Esophagus muscularis mucosa (tissue), 4 donors: ENCODE measurements at regions not wholly inside any gene's neighbourhood (a gene's known extent, or its start where the extent isn't known, plus 50 kb on each side); places are given as distances from the start of the nearest gene placed in this dataset.

ENCODE experiments used
- CTCF ChIP-seq, 3 experiments: fragments of 200-600 bp in 2 of 3; fragments of 450-650 bp in 1 of 3; sonication (generic) in 2 of 3; IDR thresholded peaks; one replicate each; pipeline ENCODE4 v1.5.1; 2017 to 2019; ENCODE audit warnings: antibody characterized with exemption in 3 of 3, mild to moderate bottlenecking in 2 of 3, moderate library complexity in 1 of 3
- EP300 ChIP-seq: sonication (generic); formaldehyde crosslinking; IDR thresholded peaks from one replicate; pipeline ENCODE4 v1.6.1; 2017; ENCODE audit warnings: antibody characterized with exemption
- POLR2A ChIP-seq: fragments of 450-650 bp; IDR thresholded peaks from one replicate; pipeline ENCODE4 v1.6.1; 2017; ENCODE audit warnings: antibody characterized with exemption, moderate library complexity, mild to moderate bottlenecking, low read depth

GRCh38 chr6:140940251-140940925 is 1192.3 kb upstream of the GJE1 start:
- TF ChIP-seq CTCF (IDR thresholded peaks at IDR 0.05): no peak
- TF ChIP-seq POLR2A: no peak
- no peak for TF ChIP-seq EP300
